ENCODE measurements at regions not wholly inside any gene's neighbourhood (a gene's known extent, or its start where the extent isn't known, plus 50 kb on each side); places are given as distances from the start of the nearest gene placed in this dataset.

- no peaks in the 10 kb centered on the region for H3K27me3 ChIP-seq (replicated peaks)
- DNase-seq: no peak
- in situ Hi-C loops (cut with HindIII; ENCODE audit: low pct_ligation_motif_present, low sequenced_read_pairs): no loop called here
Measured at GRCh38 chr9:103977163-103977562, 116.9 kb upstream of the SMC2 start.

DNA sequence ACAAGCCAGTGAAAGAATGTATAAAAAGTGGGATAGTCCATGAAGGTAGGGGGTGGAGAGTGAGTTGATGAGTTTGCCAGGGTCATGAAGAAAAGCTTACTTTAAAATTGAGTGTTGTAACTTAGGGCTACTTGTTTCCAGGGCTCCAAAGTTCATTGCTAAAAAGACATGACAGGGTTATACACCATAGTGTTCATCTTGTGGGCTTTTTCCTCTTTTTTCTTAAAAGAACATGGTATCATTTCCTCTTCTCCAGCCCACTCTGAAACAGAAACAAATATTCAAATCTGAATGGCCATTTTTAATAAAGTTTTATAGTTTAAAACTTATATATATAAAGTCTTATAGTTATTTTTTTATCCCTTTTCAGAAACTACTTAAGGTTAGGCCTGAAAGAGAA lies 115.7 kb upstream of the SMC2 start:
- no peak for DNase-seq
- no peak for TF ChIP-seq CTCF (IDR thresholded peaks at IDR 0.05; ENCODE audit: low read depth, low read length, missing control alignments)
- no peak overlapping the region for H3K4me3 ChIP-seq (ENCODE audit: low read depth, low read length)
- no peak overlapping the region for H3K27ac ChIP-seq
- no peaks in the 10 kb centered on the region for H3K27me3 ChIP-seq (replicated peaks)
- in situ Hi-C loops (cut with HindIII; ENCODE audit: low pct_ligation_motif_present, low sequenced_read_pairs): no loop called here
- H3K36me3 ChIP-seq (replicated peaks): no peaks in the 10 kb centered on the region

More at GRCh38 chr9:103977163-103977562, 116.9 kb upstream of the SMC2 start:
- H3K27ac ChIP-seq: no peak overlapping the region
- no peaks in the 10 kb centered on the region for H3K36me3 ChIP-seq (replicated peaks)
- no peak overlapping the region for H3K4me3 ChIP-seq (ENCODE audit: low read depth, low read length)
- TF ChIP-seq CTCF (IDR thresholded peaks at IDR 0.05; ENCODE audit: low read depth, low read length, missing control alignments): no peak

DNA sequence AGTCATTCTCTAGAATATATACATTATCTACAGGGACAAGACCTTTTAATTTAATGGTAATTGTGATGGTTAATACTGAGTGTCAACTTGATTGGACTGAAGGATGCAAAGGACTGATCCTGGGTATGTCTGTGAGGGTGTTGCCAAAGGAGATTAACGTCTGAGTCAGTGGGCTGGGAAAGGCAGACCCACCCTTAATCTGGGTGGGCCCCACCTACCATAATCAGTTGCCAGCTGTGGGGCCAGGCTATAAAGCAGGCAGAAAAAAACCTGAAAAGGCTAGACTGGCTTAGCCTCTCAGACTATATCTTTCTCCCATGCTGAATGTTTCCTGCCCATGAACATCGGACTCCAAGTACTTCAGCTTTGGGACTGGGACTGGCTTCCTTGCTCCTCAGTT lies 112.2 kb upstream of the SMC2 start:
- DNase-seq: no peak
- Histone ChIP-seq H3K4me3 (ENCODE audit: low read depth, low read length) (no peak overlapping the region), H3K27ac (no peak overlapping the region), H3K27me3 (replicated peaks) (no peaks in the 10 kb centered on the region), H3K36me3 (replicated peaks) (no peaks in the 10 kb centered on the region)
- in situ Hi-C loops (cut with HindIII; ENCODE audit: low pct_ligation_motif_present, low sequenced_read_pairs): no loop called here
- TF ChIP-seq CTCF (IDR thresholded peaks at IDR 0.05; ENCODE audit: low read depth, low read length, missing control alignments): no peak

DNA sequence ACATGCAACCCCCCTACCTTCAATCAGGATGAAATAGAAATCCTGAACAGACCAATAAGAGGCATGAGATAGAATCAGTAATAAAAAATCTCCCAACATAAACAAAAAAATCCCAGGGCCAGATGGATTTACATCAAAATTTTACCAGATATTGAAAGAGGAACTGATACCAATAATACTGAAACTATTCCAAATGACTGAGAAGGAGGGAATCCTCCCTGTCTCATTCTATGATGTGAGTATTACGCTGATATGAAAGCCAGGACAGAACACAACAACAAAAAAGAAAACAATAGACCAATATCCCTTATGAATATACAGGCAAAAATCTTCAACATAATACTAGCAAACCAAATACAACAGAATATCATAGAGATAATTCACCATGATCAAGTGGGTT lies 109.0 kb upstream of the SMC2 start:
- Histone ChIP-seq H3K27me3 (replicated peaks) (no peaks in the 10 kb centered on the region), H3K36me3 (replicated peaks) (no peaks in the 10 kb centered on the region), H3K4me3 (ENCODE audit: low read depth, low read length) (no peak overlapping the region), H3K27ac (no peak overlapping the region)
- no peak for DNase-seq
- in situ Hi-C loops (cut with HindIII; ENCODE audit: low pct_ligation_motif_present, low sequenced_read_pairs): no loop called here
- TF ChIP-seq CTCF (IDR thresholded peaks at IDR 0.05; ENCODE audit: low read depth, low read length, missing control alignments): no peak

GRCh38 chr9:103988821-103989220 lies 105.3 kb upstream of the SMC2 start:
- Histone ChIP-seq H3K27me3 (replicated peaks) (no peaks in the 10 kb centered on the region), H3K36me3 (replicated peaks) (no peaks in the 10 kb centered on the region), H3K4me3 (ENCODE audit: low read depth, low read length) (no peak overlapping the region), H3K27ac (no peak overlapping the region)
- no peak for DNase-seq
- no peak for TF ChIP-seq CTCF (IDR thresholded peaks at IDR 0.05; ENCODE audit: low read depth, low read length, missing control alignments)
- in situ Hi-C loops (cut with HindIII; ENCODE audit: low pct_ligation_motif_present, low sequenced_read_pairs): no loop called here

- Histone ChIP-seq H3K36me3 (replicated peaks) (no peaks in the 10 kb centered on the region), H3K27me3 (replicated peaks) (no peaks in the 10 kb centered on the region), H3K27ac (no peak overlapping the region), H3K4me3 (ENCODE audit: low read depth, low read length) (no peak overlapping the region)
- in situ Hi-C loops (cut with HindIII; ENCODE audit: low pct_ligation_motif_present, low sequenced_read_pairs): no loop called here
- no peak for TF ChIP-seq CTCF (IDR thresholded peaks at IDR 0.05; ENCODE audit: low read depth, low read length, missing control alignments)
- DNase-seq: no peak
Measured at GRCh38 chr9:103990311-103990710, 103.8 kb upstream of the SMC2 start.

All from brain microvascular endothelial cell (primary cell).